GM21381 (cell line): ENCODE measurements at regions not wholly inside any gene's neighbourhood (a gene's known extent, or its start where the extent isn't known, plus 50 kb on each side); places are given as distances from the start of the nearest gene placed in this dataset.

Experiments used
- ATAC-seq: cut with Tn5 transposase; IDR thresholded peaks from one replicate; pipeline ENCODE4 v1.9.1; 2021; ENCODE audit warnings: mild to moderate bottlenecking, moderate library complexity; ENCODE audit not compliant: unreplicated experiment

- no peak for ATAC-seq
These were observed 314.0 kb downstream of the BMP7 start for GRCh38 chr20:56952258-56953047.

GRCh38 chr20:56953048-56953586, 313.3 kb downstream of the BMP7 start:
- no peak for ATAC-seq

GRCh38 chr20:56954797-56955196, 311.6 kb downstream of the BMP7 start:
- ATAC-seq, result no peak

GRCh38 chr20:56955680-56956079, 310.8 kb downstream of the BMP7 start:
- ATAC-seq, result no peak

- ATAC-seq, result no peak
These were observed 309.9 kb downstream of the BMP7 start for GRCh38 chr20:56956534-56956933.

- no peak for ATAC-seq
These were observed 308.5 kb downstream of the BMP7 start for GRCh38 chr20:56957737-56958553.

- ATAC-seq, result no peak
These were observed 301.5 kb downstream of the BMP7 start for GRCh38 chr20:56964901-56965300.

GRCh38 chr20:56967916-56968315, 298.5 kb downstream of the BMP7 start:
- ATAC-seq, result no peak

GRCh38 chr20:56968376-56969048, 297.9 kb downstream of the BMP7 start:
- ATAC-seq, result no peak

- ATAC-seq, result no peak
These were observed 291.8 kb downstream of the BMP7 start for GRCh38 chr20:56974499-56975250.

GRCh38 chr20:56975838-56976237, 290.6 kb downstream of the BMP7 start:
- ATAC-seq, result no peak

- no peak for ATAC-seq
These were observed 290.1 kb downstream of the BMP7 start for GRCh38 chr20:56976336-56976735.

GRCh38 chr20:56978475-56978874, 288.0 kb downstream of the BMP7 start:
- ATAC-seq, result no peak

GRCh38 chr20:56979125-56979524, 287.3 kb downstream of the BMP7 start:
- ATAC-seq, result no peak

GRCh38 chr20:56981301-56981700, 285.1 kb downstream of the BMP7 start:
- ATAC-seq, result no peak

GRCh38 chr20:56983813-56984212, 282.6 kb downstream of the BMP7 start:
- ATAC-seq, result no peak

GRCh38 chr20:56985066-56985685, 281.3 kb downstream of the BMP7 start:
- no peak for ATAC-seq

GRCh38 chr20:56986476-56986875, 280.0 kb downstream of the BMP7 start:
- ATAC-seq, result no peak

GRCh38 chr20:56986931-56987720, 279.3 kb downstream of the BMP7 start:
- ATAC-seq, result no peak
